ENCODE measurements at regions not wholly inside any gene's neighbourhood (a gene's known extent, or its start where the extent isn't known, plus 50 kb on each side); places are given as distances from the start of the nearest gene placed in this dataset.

DNA sequence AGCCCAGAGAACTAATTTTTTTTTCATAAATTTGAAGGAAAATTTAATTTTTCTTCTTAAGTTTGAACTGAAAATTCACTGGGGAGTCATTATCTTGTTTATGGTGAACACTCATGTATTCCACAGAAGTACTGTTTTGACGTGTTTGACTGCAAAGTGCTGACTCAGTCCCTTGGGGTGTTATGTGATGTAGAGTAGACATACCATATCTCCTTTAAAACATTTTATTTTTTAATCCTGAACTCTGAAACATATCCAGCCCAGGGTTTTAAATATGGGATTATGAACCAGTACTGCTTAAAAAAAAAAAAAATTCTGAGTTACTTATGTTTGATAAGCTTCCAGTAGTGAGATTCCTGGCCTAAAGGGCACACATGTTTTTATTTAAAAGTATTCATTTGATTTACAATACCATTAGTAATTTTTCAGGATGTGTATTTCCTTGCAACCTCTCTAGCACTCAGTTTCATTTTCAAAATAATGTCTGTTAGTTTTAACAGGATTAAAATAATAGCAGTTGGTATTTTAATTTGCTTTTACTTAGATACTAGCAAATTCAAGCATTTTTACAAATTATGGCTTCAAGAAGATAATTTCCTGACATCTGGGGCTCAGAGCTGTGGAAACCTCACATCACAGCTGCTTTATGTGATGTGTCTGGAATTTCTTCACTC is 81.7 kb upstream of the PDE10A start:
- Histone ChIP-seq H3K9me1 (ENCODE audit: insufficient read depth, low read length) (no peaks in the 10 kb centered on the region), H3K14ac (replicated peaks; ENCODE audit: low read depth, low read length) (no peak overlapping the region), H3K4ac (ENCODE audit: low read depth, low read length) (no peak overlapping the region), H3K56ac (ENCODE audit: extremely low read depth, insufficient read depth, low read length) (no peak overlapping the region), H3K4me3 (ENCODE audit: insufficient read depth, low read depth, low read length) (no peak overlapping the region), H4K20me1 (ENCODE audit: insufficient read depth, low read length) (no peaks in the 10 kb centered on the region), H2AFZ (replicated peaks; ENCODE audit: low read length, poor library complexity) (no peak overlapping the region), H4K8ac (ENCODE audit: low read depth in 2 of 2, low read length in 2 of 2) (no peak overlapping the region), H3K4me1 (ENCODE audit: control insufficient read depth, insufficient read depth, low read length) (peaks cover 4% of the 10 kb centered on the region; the same call in 1 of the 2 replicates), H3K9me3 (ENCODE audit: control insufficient read depth, insufficient read depth, low read length) (no peaks in the 10 kb centered on the region), H3K27ac (ENCODE audit: insufficient read depth, low read length) (no peak overlapping the region), H2BK15ac (ENCODE audit: low read depth, low read length) (no peak overlapping the region), H3K4me2 (ENCODE audit: low read depth, low read length) (no peak overlapping the region; the same call in 1 of the 2 replicates), H3K27me3 (ENCODE audit: control insufficient read depth, insufficient read depth, low read length) (peaks cover 7% of the 10 kb centered on the region), H4K5ac (ENCODE audit: low read depth, low read length) (no peak overlapping the region), H2BK120ac (ENCODE audit: low read depth, low read length) (no peak overlapping the region), H3K36me3 (ENCODE audit: control insufficient read depth, insufficient read depth, low read length) (no peaks in the 10 kb centered on the region), H3K9ac (ENCODE audit: low read depth, low read length) (no peak overlapping the region), H3K79me1 (ENCODE audit: low read depth in 1 of 2, low read length in 2 of 2) (no peaks in the 10 kb centered on the region), H2AK9ac (replicated peaks; ENCODE audit: low read depth, low read length, poor library complexity) (no peak overlapping the region), H2BK5ac (ENCODE audit: low read depth, low read length, poor library complexity, severe bottlenecking) (no peak overlapping the region), H2AK5ac (ENCODE audit: low read depth, low read length) (no peak overlapping the region), H4K91ac (ENCODE audit: insufficient read depth, low read depth, low read length) (no peak overlapping the region), H2BK20ac (ENCODE audit: low read depth, low read length) (no peak overlapping the region), H3K18ac (ENCODE audit: low read depth, low read length) (no peak overlapping the region), H3K23ac (ENCODE audit: low read depth, low read length) (no peak overlapping the region)
- dilution Hi-C loops (cut with HindIII; ENCODE audit: low sequenced_read_pairs, unreplicated experiment) = no loop called here
- ChIA-PET POLR2A (ENCODE audit: unreplicated experiment) (no interaction called here), CTCF (interaction anchor here (0.8 kb wide), 1 partner anchor 15 kb away, joined by 6 read pairs; no protein-coding TSS in a partner anchor)
- intact Hi-C loops (cut with micrococcal nuclease) = loop anchor here (5.0 kb wide), 1 partner anchor 363 kb away; no protein-coding TSS in a partner anchor
- in situ Hi-C loops (cut with MboI; ENCODE audit: low sequenced_read_pairs) = no loop called here
- BruUV-seq (replicated peaks) = no TSS peak
- WGBS, 2 experiments (ENCODE audit: extremely low coverage in 2 of 2, insufficient read length in 1 of 2) = no CpG with 5 or more reads among the region's 1 CpG
- TF ChIP-seq MAFK (IDR thresholded peaks at IDR 0.05; ENCODE audit: low read depth, low read length) (peak; percentile 88), BHLHE40 (IDR thresholded peaks at IDR 0.05; ENCODE audit: low read depth, low read length) (no peak)
- peak; percentile 41 for DNase-seq
- ATAC-seq (ENCODE audit: low read depth) = peak; percentile 60
